ENCODE measurements at regions not wholly inside any gene's neighbourhood (a gene's known extent, or its start where the extent isn't known, plus 50 kb on each side); places are given as distances from the start of the nearest gene placed in this dataset.

- intact Hi-C loops (cut with DNase I) = no loop called here
- Histone ChIP-seq H3K27ac (no peak overlapping the region), H3K9me3 (replicated peaks in 1 of 3) (no peaks in the 10 kb centered on the region), H3K4me1 (replicated peaks in 1 of 2) (no peaks in the 10 kb centered on the region), H3K4me3 (no peak overlapping the region), H3K36me3 (replicated peaks in 1 of 2) (no peaks in the 10 kb centered on the region), H3K27me3 (no peaks in the 10 kb centered on the region)
- no peak for TF ChIP-seq POLR2A (IDR thresholded peaks at IDR 0.05)
- TF ChIP-seq, protein P1, sequence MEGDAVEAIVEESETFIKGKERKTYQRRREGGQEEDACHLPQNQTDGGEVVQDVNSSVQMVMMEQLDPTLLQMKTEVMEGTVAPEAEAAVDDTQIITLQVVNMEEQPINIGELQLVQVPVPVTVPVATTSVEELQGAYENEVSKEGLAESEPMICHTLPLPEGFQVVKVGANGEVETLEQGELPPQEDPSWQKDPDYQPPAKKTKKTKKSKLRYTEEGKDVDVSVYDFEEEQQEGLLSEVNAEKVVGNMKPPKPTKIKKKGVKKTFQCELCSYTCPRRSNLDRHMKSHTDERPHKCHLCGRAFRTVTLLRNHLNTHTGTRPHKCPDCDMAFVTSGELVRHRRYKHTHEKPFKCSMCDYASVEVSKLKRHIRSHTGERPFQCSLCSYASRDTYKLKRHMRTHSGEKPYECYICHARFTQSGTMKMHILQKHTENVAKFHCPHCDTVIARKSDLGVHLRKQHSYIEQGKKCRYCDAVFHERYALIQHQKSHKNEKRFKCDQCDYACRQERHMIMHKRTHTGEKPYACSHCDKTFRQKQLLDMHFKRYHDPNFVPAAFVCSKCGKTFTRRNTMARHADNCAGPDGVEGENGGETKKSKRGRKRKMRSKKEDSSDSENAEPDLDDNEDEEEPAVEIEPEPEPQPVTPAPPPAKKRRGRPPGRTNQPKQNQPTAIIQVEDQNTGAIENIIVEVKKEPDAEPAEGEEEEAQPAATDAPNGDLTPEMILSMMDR (IDR thresholded peaks at IDR 0.05) = no peak
- WGBS, 4 donors = 57 to 82% (median 66%) methylated on average over 5 of the region's 5 CpGs
- DNase-seq = no peak
Observed at GRCh38 chr6:23202207-23202606, 632.8 kb downstream of the HDGFL1 start.

DNA sequence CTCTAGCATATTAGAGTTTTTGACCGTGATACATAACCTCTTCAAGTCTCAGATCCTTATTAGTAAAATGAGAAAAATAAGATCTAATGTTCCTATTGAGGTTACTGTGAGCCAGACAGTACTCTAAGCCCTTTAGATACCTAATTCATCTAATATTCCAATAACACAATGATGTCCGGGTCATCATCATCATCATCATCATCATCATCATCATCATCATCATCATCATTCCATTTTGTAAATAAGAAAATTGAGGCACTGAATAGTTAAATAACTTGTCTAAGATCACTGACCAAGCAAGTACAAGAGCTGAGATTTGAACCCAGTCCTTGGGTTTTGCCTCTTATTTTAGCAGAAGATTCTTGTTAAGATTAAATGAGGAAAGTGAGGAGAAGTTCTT is 643.0 kb downstream of the HDGFL1 start:
- DNase-seq = no peak
- Histone ChIP-seq H3K4me1 (replicated peaks in 1 of 2) (no peaks in the 10 kb centered on the region), H3K27ac (no peak overlapping the region), H3K27me3 (no peaks in the 10 kb centered on the region), H3K36me3 (replicated peaks in 1 of 2) (no peaks in the 10 kb centered on the region), H3K4me3 (no peak overlapping the region), H3K9me3 (replicated peaks in 1 of 3) (no peaks in the 10 kb centered on the region)
- TF ChIP-seq POLR2A (IDR thresholded peaks at IDR 0.05) = no peak
- TF ChIP-seq, protein P1 (IDR thresholded peaks at IDR 0.05) = no peak
- intact Hi-C loops (cut with DNase I) = no loop called here
- 35 to 38% (median 37%) methylated on average over 2 of the region's 2 CpGs for WGBS, 4 donors

DNA sequence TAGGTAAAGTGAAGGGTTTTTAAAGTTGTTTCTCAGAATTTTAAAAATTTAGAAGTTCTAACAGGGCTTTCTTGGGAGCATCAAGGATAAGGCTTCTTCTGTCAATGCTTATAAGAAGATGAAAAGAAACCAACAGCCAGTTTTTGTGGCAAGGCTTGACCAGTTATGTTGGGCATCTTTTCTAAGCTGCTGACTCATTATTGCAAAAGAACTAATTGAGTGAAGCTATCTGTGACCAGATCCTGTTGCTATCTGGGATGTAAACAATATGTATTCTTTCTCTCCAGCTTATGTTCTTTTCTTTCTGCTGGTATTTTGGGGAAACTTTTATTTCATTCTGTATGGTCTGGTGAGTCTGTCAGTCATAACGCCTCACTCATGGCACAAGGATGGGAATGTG is 643.8 kb downstream of the HDGFL1 start:
- no peaks in the 10 kb centered on the region for H3K4me1 ChIP-seq (replicated peaks in 1 of 2)
- no peak for TF ChIP-seq POLR2A (IDR thresholded peaks at IDR 0.05)
- TF ChIP-seq, protein P1 (IDR thresholded peaks at IDR 0.05) = no peak
- intact Hi-C loops (cut with DNase I) = no loop called here
- no peak overlapping the region for H3K27ac ChIP-seq
- H3K27me3 ChIP-seq = no peaks in the 10 kb centered on the region
- H3K4me3 ChIP-seq = no peak overlapping the region
- DNase-seq = no peak
- WGBS, 4 donors = 60 to 75% (median 62%) methylated on average over 1 of the region's 1 CpG
- no peaks in the 10 kb centered on the region for H3K36me3 ChIP-seq (replicated peaks in 1 of 2)
- H3K9me3 ChIP-seq (replicated peaks in 1 of 3) = no peaks in the 10 kb centered on the region

GRCh38 chr6:23213651-23214050 is 644.3 kb downstream of the HDGFL1 start:
- Histone ChIP-seq H3K27ac (no peak overlapping the region), H3K4me3 (no peak overlapping the region), H3K36me3 (replicated peaks in 1 of 2) (no peaks in the 10 kb centered on the region), H3K27me3 (no peaks in the 10 kb centered on the region), H3K9me3 (replicated peaks in 1 of 3) (no peaks in the 10 kb centered on the region), H3K4me1 (replicated peaks in 1 of 2) (no peaks in the 10 kb centered on the region)
- intact Hi-C loops (cut with DNase I) = no loop called here
- DNase-seq = no peak
- TF ChIP-seq, protein P1 (IDR thresholded peaks at IDR 0.05) = no peak
- TF ChIP-seq POLR2A (IDR thresholded peaks at IDR 0.05) = no peak
